ENCODE measurements at regions not wholly inside any gene's neighbourhood (a gene's known extent, or its start where the extent isn't known, plus 50 kb on each side); places are given as distances from the start of the nearest gene placed in this dataset.

DNA sequence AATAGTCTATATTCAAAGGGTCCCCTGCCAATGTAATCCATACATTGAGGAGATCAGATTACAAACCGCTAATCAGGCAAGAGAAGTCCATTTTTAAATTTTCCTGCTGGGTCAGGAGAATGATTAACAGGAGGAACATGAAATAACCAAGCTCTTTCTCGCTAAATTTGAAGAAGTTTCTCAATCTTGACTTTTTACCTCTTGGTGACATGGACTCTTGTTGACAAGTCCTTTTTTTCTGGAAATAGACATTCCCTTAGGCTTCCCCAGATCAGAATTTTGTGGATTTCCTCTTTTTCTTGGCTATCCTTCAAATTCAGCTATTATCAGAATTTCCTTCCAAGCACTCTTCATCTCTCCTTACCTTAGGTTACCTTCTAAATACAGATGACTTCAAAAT lies 153.0 kb upstream of the LRATD1 start:
- TF ChIP-seq SPI1 (IDR thresholded peaks at IDR 0.05; ENCODE audit: borderline replicate concordance, low read depth), result no peak
- TF ChIP-seq GABPA (IDR thresholded peaks at IDR 0.05; ENCODE audit: low read depth), result no peak
- TF ChIP-seq, protein P1, sequence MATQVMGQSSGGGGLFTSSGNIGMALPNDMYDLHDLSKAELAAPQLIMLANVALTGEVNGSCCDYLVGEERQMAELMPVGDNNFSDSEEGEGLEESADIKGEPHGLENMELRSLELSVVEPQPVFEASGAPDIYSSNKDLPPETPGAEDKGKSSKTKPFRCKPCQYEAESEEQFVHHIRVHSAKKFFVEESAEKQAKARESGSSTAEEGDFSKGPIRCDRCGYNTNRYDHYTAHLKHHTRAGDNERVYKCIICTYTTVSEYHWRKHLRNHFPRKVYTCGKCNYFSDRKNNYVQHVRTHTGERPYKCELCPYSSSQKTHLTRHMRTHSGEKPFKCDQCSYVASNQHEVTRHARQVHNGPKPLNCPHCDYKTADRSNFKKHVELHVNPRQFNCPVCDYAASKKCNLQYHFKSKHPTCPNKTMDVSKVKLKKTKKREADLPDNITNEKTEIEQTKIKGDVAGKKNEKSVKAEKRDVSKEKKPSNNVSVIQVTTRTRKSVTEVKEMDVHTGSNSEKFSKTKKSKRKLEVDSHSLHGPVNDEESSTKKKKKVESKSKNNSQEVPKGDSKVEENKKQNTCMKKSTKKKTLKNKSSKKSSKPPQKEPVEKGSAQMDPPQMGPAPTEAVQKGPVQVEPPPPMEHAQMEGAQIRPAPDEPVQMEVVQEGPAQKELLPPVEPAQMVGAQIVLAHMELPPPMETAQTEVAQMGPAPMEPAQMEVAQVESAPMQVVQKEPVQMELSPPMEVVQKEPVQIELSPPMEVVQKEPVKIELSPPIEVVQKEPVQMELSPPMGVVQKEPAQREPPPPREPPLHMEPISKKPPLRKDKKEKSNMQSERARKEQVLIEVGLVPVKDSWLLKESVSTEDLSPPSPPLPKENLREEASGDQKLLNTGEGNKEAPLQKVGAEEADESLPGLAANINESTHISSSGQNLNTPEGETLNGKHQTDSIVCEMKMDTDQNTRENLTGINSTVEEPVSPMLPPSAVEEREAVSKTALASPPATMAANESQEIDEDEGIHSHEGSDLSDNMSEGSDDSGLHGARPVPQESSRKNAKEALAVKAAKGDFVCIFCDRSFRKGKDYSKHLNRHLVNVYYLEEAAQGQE (IDR thresholded peaks at IDR 0.05; ENCODE audit: insufficient replicate concordance, low read depth), result no peak
- no peak for TF ChIP-seq POLR2AphosphoS5 (IDR thresholded peaks at IDR 0.05; ENCODE audit: low read depth)
- TF ChIP-seq, protein P2, sequence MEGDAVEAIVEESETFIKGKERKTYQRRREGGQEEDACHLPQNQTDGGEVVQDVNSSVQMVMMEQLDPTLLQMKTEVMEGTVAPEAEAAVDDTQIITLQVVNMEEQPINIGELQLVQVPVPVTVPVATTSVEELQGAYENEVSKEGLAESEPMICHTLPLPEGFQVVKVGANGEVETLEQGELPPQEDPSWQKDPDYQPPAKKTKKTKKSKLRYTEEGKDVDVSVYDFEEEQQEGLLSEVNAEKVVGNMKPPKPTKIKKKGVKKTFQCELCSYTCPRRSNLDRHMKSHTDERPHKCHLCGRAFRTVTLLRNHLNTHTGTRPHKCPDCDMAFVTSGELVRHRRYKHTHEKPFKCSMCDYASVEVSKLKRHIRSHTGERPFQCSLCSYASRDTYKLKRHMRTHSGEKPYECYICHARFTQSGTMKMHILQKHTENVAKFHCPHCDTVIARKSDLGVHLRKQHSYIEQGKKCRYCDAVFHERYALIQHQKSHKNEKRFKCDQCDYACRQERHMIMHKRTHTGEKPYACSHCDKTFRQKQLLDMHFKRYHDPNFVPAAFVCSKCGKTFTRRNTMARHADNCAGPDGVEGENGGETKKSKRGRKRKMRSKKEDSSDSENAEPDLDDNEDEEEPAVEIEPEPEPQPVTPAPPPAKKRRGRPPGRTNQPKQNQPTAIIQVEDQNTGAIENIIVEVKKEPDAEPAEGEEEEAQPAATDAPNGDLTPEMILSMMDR (IDR thresholded peaks at IDR 0.05; ENCODE audit: insufficient read depth, low read length), result no peak
- Histone ChIP-seq H3K4me3 (replicated peaks; ENCODE audit: insufficient read depth, low read length) (no peak overlapping the region), H3K27me3 (ENCODE audit: insufficient read depth, poor library complexity, severe bottlenecking) (no peaks in the 10 kb centered on the region), H3K27ac (replicated peaks) (no peak overlapping the region)
- no peak for DNase-seq (ENCODE audit: low read depth in 1 of 2, low spot score in 1 of 2)

- Histone ChIP-seq H3K4me3 (replicated peaks; ENCODE audit: insufficient read depth, low read length) (no peak overlapping the region), H3K27me3 (ENCODE audit: insufficient read depth, poor library complexity, severe bottlenecking) (no peaks in the 10 kb centered on the region), H3K27ac (replicated peaks) (no peak overlapping the region)
- no peak for TF ChIP-seq SPI1 (IDR thresholded peaks at IDR 0.05; ENCODE audit: borderline replicate concordance, low read depth)
- TF ChIP-seq, protein P2 (IDR thresholded peaks at IDR 0.05; ENCODE audit: insufficient read depth, low read length), result no peak
- no peak for TF ChIP-seq GABPA (IDR thresholded peaks at IDR 0.05; ENCODE audit: low read depth)
- TF ChIP-seq, protein P1 (IDR thresholded peaks at IDR 0.05; ENCODE audit: insufficient replicate concordance, low read depth), result no peak
- DNase-seq (ENCODE audit: low read depth in 1 of 2, low spot score in 1 of 2), result no peak
Observed at GRCh38 chr2:14480120-14480519, 152.4 kb upstream of the LRATD1 start.

DNA sequence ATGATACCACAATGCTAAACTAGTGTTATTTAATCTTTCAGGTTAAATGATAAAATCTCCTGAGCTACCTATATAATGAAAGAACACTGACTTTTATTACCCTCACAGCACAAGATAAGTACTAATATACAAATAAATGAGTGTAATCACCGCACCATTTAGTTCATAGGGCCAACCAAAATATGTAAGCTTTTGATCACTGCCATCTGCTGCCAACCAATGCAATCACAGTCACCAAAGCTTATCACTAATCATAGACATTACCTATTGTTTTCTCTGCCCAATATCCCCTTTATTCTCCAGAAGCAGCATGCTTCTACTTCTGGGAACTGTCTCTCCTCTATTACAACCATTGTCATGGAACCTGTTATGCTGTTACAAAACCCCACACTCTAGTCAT lies 151.6 kb upstream of the LRATD1 start:
- Histone ChIP-seq H3K27me3 (ENCODE audit: insufficient read depth, poor library complexity, severe bottlenecking) (no peaks in the 10 kb centered on the region), H3K27ac (replicated peaks) (no peak overlapping the region), H3K4me3 (replicated peaks; ENCODE audit: insufficient read depth, low read length) (no peak overlapping the region)
- no peak for DNase-seq (ENCODE audit: low read depth in 1 of 2, low spot score in 1 of 2)
- TF ChIP-seq SPI1 (IDR thresholded peaks at IDR 0.05; ENCODE audit: borderline replicate concordance, low read depth) (no peak), GABPA (IDR thresholded peaks at IDR 0.05; ENCODE audit: low read depth) (no peak), POLR2AphosphoS5 (IDR thresholded peaks at IDR 0.05; ENCODE audit: low read depth) (no peak)
- TF ChIP-seq, protein P2 (IDR thresholded peaks at IDR 0.05; ENCODE audit: insufficient read depth, low read length), result no peak
- TF ChIP-seq, protein P1 (IDR thresholded peaks at IDR 0.05; ENCODE audit: insufficient replicate concordance, low read depth), result no peak
